IMR-90 (cell line): ENCODE measurements at regions not wholly inside any gene's neighbourhood (a gene's known extent, or its start where the extent isn't known, plus 50 kb on each side); places are given as distances from the start of the nearest gene placed in this dataset.

Experiments
- ATAC-seq: fragments of 200-7000 bp; cut with Tn5 transposase; 2 replicates; pipeline ENCODE4 v1.9.1; 2020; ENCODE audit warnings: low read depth, mild to moderate bottlenecking, moderate library complexity
- BruUV-seq: library from RNA; stranded (reverse); fragments of 400-500 nt; replicated peaks from 2 replicates; lab custom pipeline; 2021; lab: Mats Ljungman, UMichigan
- CTCF ChIA-PET: fragments of 300-600 bp; formaldehyde crosslinking; extraction: SDS; loops from one replicate; lab custom pipeline; 2021; ENCODE audit warnings: antibody characterized with exemption; lab: Yijun Ruan, JAX
- POLR2A ChIA-PET: fragments of 300-600 bp; sonication (Branson Sonifier 250); formaldehyde crosslinking; loops from one replicate; lab custom pipeline; 2022; ENCODE audit warnings: antibody characterized with exemption; ENCODE audit not compliant: unreplicated experiment; lab: Charles Lee
- DNase-seq: peaks from one replicate; pipeline ENCODE4 v3.0.0; 2013
- H2AFZ ChIP-seq: replicated peaks from 2 replicates; pipeline ENCODE3; 2013; ENCODE audit warnings: low read length, mild to moderate bottlenecking; ENCODE audit not compliant: poor library complexity
- H2AK5ac ChIP-seq: 2 replicates; pipeline ENCODE4 v1.6.1; 2013; ENCODE audit warnings: low read depth, low read length, inconsistent platforms
- H2AK9ac ChIP-seq: replicated peaks from 2 replicates; pipeline ENCODE3; 2013; ENCODE audit warnings: mild to moderate bottlenecking, low read depth, low read length, moderate library complexity; ENCODE audit not compliant: poor library complexity
- H2BK120ac ChIP-seq: 2 replicates; pipeline ENCODE4 v1.6.1; 2013; ENCODE audit warnings: low read depth, low read length, inconsistent platforms
- H2BK15ac ChIP-seq: 3 replicates; pipeline ENCODE4 v1.6.1; 2013; ENCODE audit warnings: low read depth, low read length, inconsistent platforms
- H2BK20ac ChIP-seq: 2 replicates; pipeline ENCODE4 v1.6.1; 2013; ENCODE audit warnings: low read depth, mild to moderate bottlenecking, inconsistent platforms, low read length, moderate library complexity
- H2BK5ac ChIP-seq: 2 replicates; pipeline ENCODE4 v1.6.1; 2013; ENCODE audit warnings: mild to moderate bottlenecking, low read depth, low read length, inconsistent platforms; ENCODE audit not compliant: poor library complexity, severe bottlenecking
- H3K14ac ChIP-seq: replicated peaks from 2 replicates; pipeline ENCODE4 v1.6.1; 2013; ENCODE audit warnings: low read depth, low read length, inconsistent platforms
- H3K18ac ChIP-seq: 2 replicates; pipeline ENCODE4 v1.6.1; 2013; ENCODE audit warnings: low read depth, low read length, control low read depth
- H3K23ac ChIP-seq: 2 replicates; pipeline ENCODE4 v1.6.1; 2013; ENCODE audit warnings: low read depth, low read length, inconsistent platforms
- H3K27ac ChIP-seq: 2 replicates; pipeline ENCODE4 v1.5.1; 2013; ENCODE audit warnings: mild to moderate bottlenecking, control low read depth, low read length; ENCODE audit not compliant: insufficient read depth
- H3K27me3 ChIP-seq: 2 replicates; pipeline ENCODE4 v1.6.1; 2013; ENCODE audit warnings: low read length; ENCODE audit not compliant: control insufficient read depth, insufficient read depth
- H3K36me3 ChIP-seq: 2 replicates; pipeline ENCODE4 v1.6.1; 2013; ENCODE audit warnings: low read length, mixed read lengths; ENCODE audit not compliant: control insufficient read depth, insufficient read depth
- H3K4ac ChIP-seq: 2 replicates; pipeline ENCODE4 v1.6.1; 2013; ENCODE audit warnings: low read depth, low read length, inconsistent platforms
- H3K4me1 ChIP-seq: 2 replicates; pipeline ENCODE4 v1.6.1; 2013; ENCODE audit warnings: low read length, mixed read lengths; ENCODE audit not compliant: control insufficient read depth, insufficient read depth
- H3K4me2 ChIP-seq: 2 replicates; pipeline ENCODE4 v1.6.1; 2013; ENCODE audit warnings: low read depth, mild to moderate bottlenecking, control low read depth, low read length, moderate library complexity
- H3K4me3 ChIP-seq: 2 replicates; pipeline ENCODE4 v1.5.1; 2013; ENCODE audit warnings: low read depth, mild to moderate bottlenecking, control low read depth, low read length, moderate library complexity; ENCODE audit not compliant: insufficient read depth
- H3K56ac ChIP-seq: 2 replicates; pipeline ENCODE4 v1.6.1; 2013; ENCODE audit warnings: low read length, inconsistent platforms; ENCODE audit not compliant: insufficient read depth; ENCODE audit errors: extremely low read depth
- H3K79me1 ChIP-seq, 2 experiments: 2 replicates each; pipeline ENCODE4 v1.6.1; 2013; ENCODE audit warnings: low read length in 2 of 2, inconsistent platforms in 1 of 2, low read depth in 1 of 2
- H3K9ac ChIP-seq: 2 replicates; pipeline ENCODE4 v1.6.1; 2013; ENCODE audit warnings: low read depth, low read length, control low read depth
- H3K9me1 ChIP-seq: 2 replicates; pipeline ENCODE4 v1.6.1; 2013; ENCODE audit warnings: low read length, inconsistent platforms; ENCODE audit not compliant: insufficient read depth
- H3K9me3 ChIP-seq: 2 replicates; pipeline ENCODE4 v1.6.1; 2013; ENCODE audit warnings: low read length; ENCODE audit not compliant: control insufficient read depth, insufficient read depth
- H4K20me1 ChIP-seq: 2 replicates; pipeline ENCODE4 v1.6.1; 2013; ENCODE audit warnings: low read length, inconsistent platforms; ENCODE audit not compliant: insufficient read depth
- H4K5ac ChIP-seq: 2 replicates; pipeline ENCODE4 v1.6.1; 2013; ENCODE audit warnings: mild to moderate bottlenecking, low read depth, low read length, control low read depth
- H4K8ac ChIP-seq, 2 experiments: 2 replicates each; pipeline ENCODE4 v1.6.1; 2013; ENCODE audit warnings: low read depth in 2 of 2, low read length in 2 of 2, control low read depth in 1 of 2, inconsistent platforms in 1 of 2
- H4K91ac ChIP-seq: 2 replicates; pipeline ENCODE4 v1.6.1; 2013; ENCODE audit warnings: low read depth, low read length, inconsistent platforms; ENCODE audit not compliant: insufficient read depth
- NFE2L2 ChIP-seq: fragments of 150-350 bp; IDR thresholded peaks from 2 replicates; pipeline ENCODE4 v1.6.1; 2016; ENCODE audit warnings: low read depth, mild to moderate bottlenecking, low read length
- SMC3 ChIP-seq: fragments of 150-350 bp; IDR thresholded peaks from 2 replicates; pipeline ENCODE4 v1.6.1; 2016; ENCODE audit warnings: low read depth, mild to moderate bottlenecking, antibody characterized with exemption, low read length, moderate library complexity
- dilution Hi-C: fragments of 300-500 bp; cut with HindIII; formaldehyde crosslinking; loops from one replicate; pipeline ENCODE4 v1.14.3; 2018; ENCODE audit warnings: low sequenced_read_pairs; ENCODE audit not compliant: unreplicated experiment
- in situ Hi-C: fragments of 300-500 bp; cut with MboI; formaldehyde crosslinking; loops from 3 replicates; pipeline ENCODE4 v1.14.3; 2019; ENCODE audit warnings: low sequenced_read_pairs, inconsistent platforms, mixed read lengths
- intact Hi-C: fragments of 100-400 bp; cut with micrococcal nuclease; formaldehyde crosslinking; loops from 2 replicates; pipeline ENCODE4 v1.10.0; 2022
- TF ChIP-seq, protein P1 (sequence below): fragments of 150-350 bp; IDR thresholded peaks from 2 replicates; pipeline ENCODE4 v1.6.1; 2016; ENCODE audit warnings: low read depth, mild to moderate bottlenecking, low read length, moderate library complexity, borderline replicate concordance

DNA sequence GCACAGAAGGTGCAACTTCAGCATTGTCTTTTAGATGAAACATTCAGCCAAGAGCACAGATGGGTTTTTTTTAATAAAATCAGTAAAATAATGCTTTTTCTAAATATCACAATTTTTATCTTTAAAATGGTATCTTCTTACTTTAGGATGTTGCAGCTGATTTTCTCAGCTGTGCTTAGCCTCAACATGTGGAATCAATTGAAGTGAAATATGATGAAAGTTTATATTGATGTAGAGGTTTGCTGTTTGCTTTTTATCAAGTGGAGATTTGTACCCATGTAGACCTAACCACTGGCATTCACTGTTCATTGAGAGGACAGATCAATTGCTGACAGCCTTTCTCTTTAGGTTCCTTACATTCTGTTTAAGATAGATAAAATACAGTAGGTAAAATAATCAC, 107.8 kb downstream of the CYB561 start:
- Histone ChIP-seq H4K8ac (no peak overlapping the region), H2AK9ac (no peak overlapping the region), H3K9ac (no peak overlapping the region), H3K4me2 (no peak overlapping the region), H2BK5ac (no peak overlapping the region), H3K4me1 (no peaks in the 10 kb centered on the region), H4K20me1 (no peaks in the 10 kb centered on the region), H3K9me1 (0 out of 2 replicates have a peak, but pooled peaks cover 6% of the 10 kb centered on the region), H3K4ac (no peak overlapping the region), H3K27ac (no peak overlapping the region), H2BK120ac (no peak overlapping the region), H3K18ac (no peak overlapping the region), H3K14ac (no peak overlapping the region), H2AFZ (no peak overlapping the region), H3K27me3 (no peaks in the 10 kb centered on the region), H3K9me3 (no peaks in the 10 kb centered on the region), H3K79me1 (peaks cover 14 to 26% of the 10 kb centered on the region in 2 experiments; a peak in 3 of 4 replicates), H2BK20ac (no peak overlapping the region), H3K23ac (no peak overlapping the region), H3K4me3 (no peak overlapping the region), H2AK5ac (no peak overlapping the region), H4K91ac (no peak overlapping the region), H2BK15ac (no peak overlapping the region), H3K36me3 (peaks cover 8% of the 10 kb centered on the region), H3K56ac (no peak overlapping the region), H4K5ac (no peak overlapping the region)
- TF ChIP-seq SMC3 (no peak), NFE2L2 (no peak)
- TF ChIP-seq, protein P1, sequence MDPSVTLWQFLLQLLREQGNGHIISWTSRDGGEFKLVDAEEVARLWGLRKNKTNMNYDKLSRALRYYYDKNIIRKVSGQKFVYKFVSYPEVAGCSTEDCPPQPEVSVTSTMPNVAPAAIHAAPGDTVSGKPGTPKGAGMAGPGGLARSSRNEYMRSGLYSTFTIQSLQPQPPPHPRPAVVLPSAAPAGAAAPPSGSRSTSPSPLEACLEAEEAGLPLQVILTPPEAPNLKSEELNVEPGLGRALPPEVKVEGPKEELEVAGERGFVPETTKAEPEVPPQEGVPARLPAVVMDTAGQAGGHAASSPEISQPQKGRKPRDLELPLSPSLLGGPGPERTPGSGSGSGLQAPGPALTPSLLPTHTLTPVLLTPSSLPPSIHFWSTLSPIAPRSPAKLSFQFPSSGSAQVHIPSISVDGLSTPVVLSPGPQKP, result no peak
- ATAC-seq (no peak), DNase-seq (no peak)
- ChIA-PET POLR2A (no interaction called here), CTCF (no interaction called here)
- dilution Hi-C loops (no loop called here), in situ Hi-C loops (no loop called here), intact Hi-C loops (no loop called here)
- no TSS peak for BruUV-seq
